H1 (cell line): ENCODE measurements at regions not wholly inside any gene's neighbourhood (a gene's known extent, or its start where the extent isn't known, plus 50 kb on each side); places are given as distances from the start of the nearest gene placed in this dataset.

Experiments
- EGR1 ChIP-seq: IDR thresholded peaks from 2 replicates; pipeline ENCODE4 v1.6.1; 2011; ENCODE audit warnings: low read depth, low read length, borderline replicate concordance
- GTF2F1 ChIP-seq: IDR thresholded peaks from 2 replicates; pipeline ENCODE4 v1.6.1; 2012; ENCODE audit warnings: low read depth, low read length, improper control_type of control experiment, borderline replicate concordance
- RNF2 ChIP-seq: fragments of 200-900, 300-1000 bp; sonication (generic); IDR thresholded peaks from 2 replicates; pipeline ENCODE4 v1.7.1; 2016; ENCODE audit warnings: borderline replicate concordance, low read depth, mild to moderate bottlenecking, antibody characterized with exemption, low read length; ENCODE audit not compliant: poor library complexity, severe bottlenecking; ENCODE audit errors: missing control alignments
- SAP30 ChIP-seq: fragments of 300-600 bp; sonication (generic); IDR thresholded peaks from 2 replicates; pipeline ENCODE4 v1.7.1; 2012; ENCODE audit warnings: low read length, moderate library complexity, mild to moderate bottlenecking, inconsistent platforms; ENCODE audit not compliant: insufficient read depth, insufficient replicate concordance
- TAF7 ChIP-seq: optimal IDR thresholded peaks from 2 replicates; pipeline ENCODE3; 2011; ENCODE audit warnings: low read depth, mild to moderate bottlenecking, inconsistent platforms, low read length, moderate library complexity, borderline replicate concordance
- TF ChIP-seq, protein P1 (sequence below): fragments of 300-600 bp; sonication (generic); IDR thresholded peaks from 2 replicates; pipeline ENCODE4 v1.7.1; 2012; ENCODE audit warnings: low read length, moderate library complexity, mild to moderate bottlenecking, inconsistent platforms; ENCODE audit not compliant: insufficient replicate concordance

DNA sequence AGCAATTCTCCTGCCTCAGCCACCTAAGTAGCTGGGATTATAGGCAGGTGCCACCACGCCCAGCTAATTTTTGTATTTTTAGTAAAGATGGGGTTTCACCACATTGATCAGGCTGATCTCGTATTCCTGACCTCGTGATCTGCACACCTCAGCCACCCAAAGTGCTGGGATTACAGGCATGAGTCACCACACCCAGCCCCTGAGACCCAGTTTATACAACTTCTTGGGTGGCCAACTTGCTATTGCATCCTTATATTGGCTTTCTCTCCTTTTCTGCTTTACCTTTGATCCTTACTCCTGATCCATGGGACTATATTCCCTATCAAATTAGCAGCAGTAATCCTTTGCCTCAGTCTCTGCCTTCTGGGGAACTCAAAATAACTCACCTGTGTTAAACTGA, 659.1 kb downstream of the PRELID2 start (continued):
- TF ChIP-seq SAP30, result no peak
- no peak for TF ChIP-seq EGR1
- no peak for TF ChIP-seq GTF2F1
- TF ChIP-seq, protein P1, sequence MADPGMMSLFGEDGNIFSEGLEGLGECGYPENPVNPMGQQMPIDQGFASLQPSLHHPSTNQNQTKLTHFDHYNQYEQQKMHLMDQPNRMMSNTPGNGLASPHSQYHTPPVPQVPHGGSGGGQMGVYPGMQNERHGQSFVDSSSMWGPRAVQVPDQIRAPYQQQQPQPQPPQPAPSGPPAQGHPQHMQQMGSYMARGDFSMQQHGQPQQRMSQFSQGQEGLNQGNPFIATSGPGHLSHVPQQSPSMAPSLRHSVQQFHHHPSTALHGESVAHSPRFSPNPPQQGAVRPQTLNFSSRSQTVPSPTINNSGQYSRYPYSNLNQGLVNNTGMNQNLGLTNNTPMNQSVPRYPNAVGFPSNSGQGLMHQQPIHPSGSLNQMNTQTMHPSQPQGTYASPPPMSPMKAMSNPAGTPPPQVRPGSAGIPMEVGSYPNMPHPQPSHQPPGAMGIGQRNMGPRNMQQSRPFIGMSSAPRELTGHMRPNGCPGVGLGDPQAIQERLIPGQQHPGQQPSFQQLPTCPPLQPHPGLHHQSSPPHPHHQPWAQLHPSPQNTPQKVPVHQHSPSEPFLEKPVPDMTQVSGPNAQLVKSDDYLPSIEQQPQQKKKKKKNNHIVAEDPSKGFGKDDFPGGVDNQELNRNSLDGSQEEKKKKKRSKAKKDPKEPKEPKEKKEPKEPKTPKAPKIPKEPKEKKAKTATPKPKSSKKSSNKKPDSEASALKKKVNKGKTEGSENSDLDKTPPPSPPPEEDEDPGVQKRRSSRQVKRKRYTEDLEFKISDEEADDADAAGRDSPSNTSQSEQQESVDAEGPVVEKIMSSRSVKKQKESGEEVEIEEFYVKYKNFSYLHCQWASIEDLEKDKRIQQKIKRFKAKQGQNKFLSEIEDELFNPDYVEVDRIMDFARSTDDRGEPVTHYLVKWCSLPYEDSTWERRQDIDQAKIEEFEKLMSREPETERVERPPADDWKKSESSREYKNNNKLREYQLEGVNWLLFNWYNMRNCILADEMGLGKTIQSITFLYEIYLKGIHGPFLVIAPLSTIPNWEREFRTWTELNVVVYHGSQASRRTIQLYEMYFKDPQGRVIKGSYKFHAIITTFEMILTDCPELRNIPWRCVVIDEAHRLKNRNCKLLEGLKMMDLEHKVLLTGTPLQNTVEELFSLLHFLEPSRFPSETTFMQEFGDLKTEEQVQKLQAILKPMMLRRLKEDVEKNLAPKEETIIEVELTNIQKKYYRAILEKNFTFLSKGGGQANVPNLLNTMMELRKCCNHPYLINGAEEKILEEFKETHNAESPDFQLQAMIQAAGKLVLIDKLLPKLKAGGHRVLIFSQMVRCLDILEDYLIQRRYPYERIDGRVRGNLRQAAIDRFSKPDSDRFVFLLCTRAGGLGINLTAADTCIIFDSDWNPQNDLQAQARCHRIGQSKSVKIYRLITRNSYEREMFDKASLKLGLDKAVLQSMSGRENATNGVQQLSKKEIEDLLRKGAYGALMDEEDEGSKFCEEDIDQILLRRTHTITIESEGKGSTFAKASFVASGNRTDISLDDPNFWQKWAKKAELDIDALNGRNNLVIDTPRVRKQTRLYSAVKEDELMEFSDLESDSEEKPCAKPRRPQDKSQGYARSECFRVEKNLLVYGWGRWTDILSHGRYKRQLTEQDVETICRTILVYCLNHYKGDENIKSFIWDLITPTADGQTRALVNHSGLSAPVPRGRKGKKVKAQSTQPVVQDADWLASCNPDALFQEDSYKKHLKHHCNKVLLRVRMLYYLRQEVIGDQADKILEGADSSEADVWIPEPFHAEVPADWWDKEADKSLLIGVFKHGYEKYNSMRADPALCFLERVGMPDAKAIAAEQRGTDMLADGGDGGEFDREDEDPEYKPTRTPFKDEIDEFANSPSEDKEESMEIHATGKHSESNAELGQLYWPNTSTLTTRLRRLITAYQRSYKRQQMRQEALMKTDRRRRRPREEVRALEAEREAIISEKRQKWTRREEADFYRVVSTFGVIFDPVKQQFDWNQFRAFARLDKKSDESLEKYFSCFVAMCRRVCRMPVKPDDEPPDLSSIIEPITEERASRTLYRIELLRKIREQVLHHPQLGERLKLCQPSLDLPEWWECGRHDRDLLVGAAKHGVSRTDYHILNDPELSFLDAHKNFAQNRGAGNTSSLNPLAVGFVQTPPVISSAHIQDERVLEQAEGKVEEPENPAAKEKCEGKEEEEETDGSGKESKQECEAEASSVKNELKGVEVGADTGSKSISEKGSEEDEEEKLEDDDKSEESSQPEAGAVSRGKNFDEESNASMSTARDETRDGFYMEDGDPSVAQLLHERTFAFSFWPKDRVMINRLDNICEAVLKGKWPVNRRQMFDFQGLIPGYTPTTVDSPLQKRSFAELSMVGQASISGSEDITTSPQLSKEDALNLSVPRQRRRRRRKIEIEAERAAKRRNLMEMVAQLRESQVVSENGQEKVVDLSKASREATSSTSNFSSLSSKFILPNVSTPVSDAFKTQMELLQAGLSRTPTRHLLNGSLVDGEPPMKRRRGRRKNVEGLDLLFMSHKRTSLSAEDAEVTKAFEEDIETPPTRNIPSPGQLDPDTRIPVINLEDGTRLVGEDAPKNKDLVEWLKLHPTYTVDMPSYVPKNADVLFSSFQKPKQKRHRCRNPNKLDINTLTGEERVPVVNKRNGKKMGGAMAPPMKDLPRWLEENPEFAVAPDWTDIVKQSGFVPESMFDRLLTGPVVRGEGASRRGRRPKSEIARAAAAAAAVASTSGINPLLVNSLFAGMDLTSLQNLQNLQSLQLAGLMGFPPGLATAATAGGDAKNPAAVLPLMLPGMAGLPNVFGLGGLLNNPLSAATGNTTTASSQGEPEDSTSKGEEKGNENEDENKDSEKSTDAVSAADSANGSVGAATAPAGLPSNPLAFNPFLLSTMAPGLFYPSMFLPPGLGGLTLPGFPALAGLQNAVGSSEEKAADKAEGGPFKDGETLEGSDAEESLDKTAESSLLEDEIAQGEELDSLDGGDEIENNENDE, result no peak
- TF ChIP-seq TAF7, result no peak
- no peak for TF ChIP-seq RNF2
